GM12878 (cell line): ENCODE measurements at regions not wholly inside any gene's neighbourhood (a gene's known extent, or its start where the extent isn't known, plus 50 kb on each side); places are given as distances from the start of the nearest gene placed in this dataset.

ENCODE experiments used
- BHLHE40 ChIP-seq, 2 experiments: fragments of 450-650 bp in 1 of 2; IDR thresholded peaks; 2 replicates each; pipeline ENCODE4 v1.6.1; 2011 to 2017; ENCODE audit warnings: low read depth in 2 of 2, borderline replicate concordance in 1 of 2, improper control_type of control experiment in 1 of 2, low read length in 1 of 2, mild to moderate bottlenecking in 1 of 2
- CEBPB ChIP-seq, 2 experiments: fragments of 150-350 bp in 1 of 2; IDR thresholded peaks; 2 replicates each; pipeline ENCODE4 v1.6.1; 2012 to 2014; ENCODE audit warnings: low read depth in 2 of 2, low read length in 2 of 2, borderline replicate concordance in 1 of 2, inconsistent platforms in 1 of 2
- CHD1 ChIP-seq: IDR thresholded peaks from 2 replicates; pipeline ENCODE4 v1.6.1; 2012; ENCODE audit warnings: low read depth, low read length, improper control_type of control experiment
- FOS ChIP-seq: IDR thresholded peaks from 3 replicates; pipeline ENCODE4 v1.6.1; 2011; ENCODE audit warnings: borderline replicate concordance; ENCODE audit not compliant: insufficient read length; ENCODE audit errors: extremely low read depth
- KAT2A ChIP-seq: conservative IDR thresholded peaks from 2 replicates; pipeline ENCODE4 v1.6.1; 2011; ENCODE audit warnings: low read depth, low read length; ENCODE audit not compliant: control insufficient read depth
- MXI1 ChIP-seq: fragments of 150-350 bp; IDR thresholded peaks from 2 replicates; pipeline ENCODE4 v1.6.1; 2011; ENCODE audit warnings: low read depth, mild to moderate bottlenecking, inconsistent platforms, low read length, improper control_type of control experiment
- NR2C2 ChIP-seq: IDR thresholded peaks from 2 replicates; pipeline ENCODE4 v1.6.1; 2011; ENCODE audit warnings: borderline replicate concordance, low read depth; ENCODE audit not compliant: control insufficient read depth, insufficient read length
- POLR2A ChIP-seq: IDR thresholded peaks from 2 replicates; pipeline ENCODE4 v1.6.1; 2011; ENCODE audit warnings: low read depth, mild to moderate bottlenecking, low read length
- POLR2AphosphoS5 ChIP-seq: IDR thresholded peaks from 2 replicates; pipeline ENCODE4 v1.6.1; 2011; ENCODE audit warnings: mild to moderate bottlenecking, low read length, inconsistent platforms
- ZBTB11 ChIP-seq: fragments of 450-650 bp; formaldehyde crosslinking; IDR thresholded peaks from 2 replicates; pipeline ENCODE4 v1.5.0; 2022; ENCODE audit warnings: mild to moderate bottlenecking, missing genetic modification characterization
- ZSCAN29 ChIP-seq: fragments of 450-650 bp; IDR thresholded peaks from 2 replicates; pipeline ENCODE4 v1.6.1; 2017; ENCODE audit warnings: mild to moderate bottlenecking, moderate library complexity
- TF ChIP-seq, protein P1 (sequence below), 3 experiments: IDR thresholded peaks in 2 of 3; conservative IDR thresholded peaks in 1 of 3; 2 replicates each; pipeline ENCODE4 v1.5.1; 2011; ENCODE audit warnings: low read depth in 3 of 3, low read length in 3 of 3, mild to moderate bottlenecking in 3 of 3, control low read depth in 2 of 3, moderate library complexity in 2 of 3, inconsistent platforms in 1 of 3, mixed read lengths in 1 of 3; ENCODE audit not compliant: control insufficient read depth in 2 of 3, insufficient read depth in 1 of 3; ENCODE audit errors: extremely low read depth in 1 of 3
- TF ChIP-seq, protein P2 (sequence below): IDR thresholded peaks from 2 replicates; pipeline ENCODE4 v1.6.1; 2012; ENCODE audit warnings: low read depth, low read length, improper control_type of control experiment
- TF ChIP-seq, protein P3 (sequence below): IDR thresholded peaks from 2 replicates; pipeline ENCODE4 v1.6.1; 2012; ENCODE audit warnings: low read length, inconsistent platforms

DNA sequence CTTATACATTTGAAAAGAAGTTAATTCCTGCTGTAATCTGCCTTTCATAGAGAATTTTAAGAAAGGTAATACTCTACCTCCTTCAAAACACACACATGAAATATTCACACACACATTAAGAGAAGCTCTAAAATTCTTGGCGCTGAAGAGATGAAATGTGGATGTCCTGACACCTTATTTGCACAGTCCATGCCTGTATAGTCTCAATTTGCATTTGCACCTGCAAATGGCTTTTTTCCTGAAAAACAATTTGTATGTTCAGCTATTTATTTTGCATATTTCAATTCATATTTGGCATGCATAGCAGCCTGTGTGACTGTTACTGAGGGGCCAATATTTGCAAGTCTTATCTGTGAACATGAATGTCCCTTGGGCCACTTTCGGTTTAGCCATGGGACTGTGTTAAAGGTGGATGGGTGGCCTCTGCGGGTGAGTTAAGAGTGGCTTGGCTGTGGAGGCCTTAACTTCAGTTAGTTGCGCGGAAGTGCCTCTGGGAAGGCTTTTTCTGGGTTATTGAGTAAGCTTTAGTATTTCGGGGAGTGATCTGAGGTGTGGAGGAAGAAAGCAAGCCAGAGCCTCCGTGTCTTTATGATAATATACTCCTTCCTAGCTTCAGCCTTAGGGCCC, 443.3 kb upstream of the FAT1 start:
- TF ChIP-seq CEBPB (IDR thresholded peaks at IDR 0.05; ENCODE audit: borderline replicate concordance in 1 of 2, low read depth in 2 of 2, low read length in 2 of 2) (no peak), POLR2AphosphoS5 (no peak), ZBTB11 (no peak), POLR2A (no peak), BHLHE40 (IDR thresholded peaks at IDR 0.05; ENCODE audit: borderline replicate concordance in 1 of 2, low read depth in 2 of 2, low read length in 1 of 2) (no peak), NR2C2 (no peak), MXI1 (no peak), FOS (no peak), ZSCAN29 (no peak), CHD1 (no peak), KAT2A (no peak)
- TF ChIP-seq, protein P1, sequence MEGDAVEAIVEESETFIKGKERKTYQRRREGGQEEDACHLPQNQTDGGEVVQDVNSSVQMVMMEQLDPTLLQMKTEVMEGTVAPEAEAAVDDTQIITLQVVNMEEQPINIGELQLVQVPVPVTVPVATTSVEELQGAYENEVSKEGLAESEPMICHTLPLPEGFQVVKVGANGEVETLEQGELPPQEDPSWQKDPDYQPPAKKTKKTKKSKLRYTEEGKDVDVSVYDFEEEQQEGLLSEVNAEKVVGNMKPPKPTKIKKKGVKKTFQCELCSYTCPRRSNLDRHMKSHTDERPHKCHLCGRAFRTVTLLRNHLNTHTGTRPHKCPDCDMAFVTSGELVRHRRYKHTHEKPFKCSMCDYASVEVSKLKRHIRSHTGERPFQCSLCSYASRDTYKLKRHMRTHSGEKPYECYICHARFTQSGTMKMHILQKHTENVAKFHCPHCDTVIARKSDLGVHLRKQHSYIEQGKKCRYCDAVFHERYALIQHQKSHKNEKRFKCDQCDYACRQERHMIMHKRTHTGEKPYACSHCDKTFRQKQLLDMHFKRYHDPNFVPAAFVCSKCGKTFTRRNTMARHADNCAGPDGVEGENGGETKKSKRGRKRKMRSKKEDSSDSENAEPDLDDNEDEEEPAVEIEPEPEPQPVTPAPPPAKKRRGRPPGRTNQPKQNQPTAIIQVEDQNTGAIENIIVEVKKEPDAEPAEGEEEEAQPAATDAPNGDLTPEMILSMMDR (IDR thresholded peaks at IDR 0.05 in 2 of 3, conservative IDR thresholded peaks at IDR 0.05 in 1 of 3; ENCODE audit: control insufficient read depth in 2 of 3, extremely low read depth in 1 of 3, insufficient read depth in 1 of 3, low read depth in 3 of 3, low read length in 3 of 3): no peak
- TF ChIP-seq, protein P2, sequence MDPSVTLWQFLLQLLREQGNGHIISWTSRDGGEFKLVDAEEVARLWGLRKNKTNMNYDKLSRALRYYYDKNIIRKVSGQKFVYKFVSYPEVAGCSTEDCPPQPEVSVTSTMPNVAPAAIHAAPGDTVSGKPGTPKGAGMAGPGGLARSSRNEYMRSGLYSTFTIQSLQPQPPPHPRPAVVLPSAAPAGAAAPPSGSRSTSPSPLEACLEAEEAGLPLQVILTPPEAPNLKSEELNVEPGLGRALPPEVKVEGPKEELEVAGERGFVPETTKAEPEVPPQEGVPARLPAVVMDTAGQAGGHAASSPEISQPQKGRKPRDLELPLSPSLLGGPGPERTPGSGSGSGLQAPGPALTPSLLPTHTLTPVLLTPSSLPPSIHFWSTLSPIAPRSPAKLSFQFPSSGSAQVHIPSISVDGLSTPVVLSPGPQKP: no peak
- TF ChIP-seq, protein P3, sequence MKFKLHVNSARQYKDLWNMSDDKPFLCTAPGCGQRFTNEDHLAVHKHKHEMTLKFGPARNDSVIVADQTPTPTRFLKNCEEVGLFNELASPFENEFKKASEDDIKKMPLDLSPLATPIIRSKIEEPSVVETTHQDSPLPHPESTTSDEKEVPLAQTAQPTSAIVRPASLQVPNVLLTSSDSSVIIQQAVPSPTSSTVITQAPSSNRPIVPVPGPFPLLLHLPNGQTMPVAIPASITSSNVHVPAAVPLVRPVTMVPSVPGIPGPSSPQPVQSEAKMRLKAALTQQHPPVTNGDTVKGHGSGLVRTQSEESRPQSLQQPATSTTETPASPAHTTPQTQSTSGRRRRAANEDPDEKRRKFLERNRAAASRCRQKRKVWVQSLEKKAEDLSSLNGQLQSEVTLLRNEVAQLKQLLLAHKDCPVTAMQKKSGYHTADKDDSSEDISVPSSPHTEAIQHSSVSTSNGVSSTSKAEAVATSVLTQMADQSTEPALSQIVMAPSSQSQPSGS: no peak
